SK-N-MC (cell line): ENCODE measurements at regions not wholly inside any gene's neighbourhood (a gene's known extent, or its start where the extent isn't known, plus 50 kb on each side); places are given as distances from the start of the nearest gene placed in this dataset.

Source experiments
- EZH2 ChIP-seq: fragments of 200-600 bp; sonication (generic); IDR thresholded peaks from one replicate; pipeline ENCODE4 v1.6.1; 2017; ENCODE audit warnings: antibody characterized with exemption
- POLR2AphosphoS5 ChIP-seq: IDR thresholded peaks from 2 replicates; pipeline ENCODE4 v1.6.1; 2012; ENCODE audit warnings: mild to moderate bottlenecking, low read depth, low read length, borderline replicate concordance

DNA sequence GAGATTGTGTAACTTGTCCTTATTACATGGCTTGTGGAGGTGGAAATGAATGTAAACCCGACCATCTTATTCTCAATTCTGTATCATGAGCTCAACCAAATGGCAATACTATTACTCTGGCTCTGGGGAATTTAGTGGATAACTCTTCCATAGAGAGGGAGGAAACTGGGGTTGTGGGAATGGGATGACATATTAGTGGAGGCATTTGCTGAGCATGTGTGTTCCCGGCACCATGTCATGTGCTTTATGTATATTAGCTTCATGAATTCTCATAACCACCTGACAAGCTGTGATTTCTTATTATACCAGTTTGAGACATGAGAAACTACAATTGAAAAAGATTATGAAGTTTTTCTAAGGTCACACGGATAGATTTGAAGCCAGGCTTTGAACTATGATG is 112.8 kb upstream of the TMEFF2 start:
- TF ChIP-seq POLR2AphosphoS5: no peak
- no peak for TF ChIP-seq EZH2
